ENCODE measurements at regions not wholly inside any gene's neighbourhood (a gene's known extent, or its start where the extent isn't known, plus 50 kb on each side); places are given as distances from the start of the nearest gene placed in this dataset.
"Not testable (repeated sequence)": the region's sequence is repeated elsewhere in the genome, so short reads cannot be mapped to it uniquely, and the experiment has no call there.

GRCh38 chr3:177476921-177477435 lies 279.7 kb upstream of the TBL1XR1 start:
- no peak for DNase-seq (ENCODE audit: low spot score)

DNA sequence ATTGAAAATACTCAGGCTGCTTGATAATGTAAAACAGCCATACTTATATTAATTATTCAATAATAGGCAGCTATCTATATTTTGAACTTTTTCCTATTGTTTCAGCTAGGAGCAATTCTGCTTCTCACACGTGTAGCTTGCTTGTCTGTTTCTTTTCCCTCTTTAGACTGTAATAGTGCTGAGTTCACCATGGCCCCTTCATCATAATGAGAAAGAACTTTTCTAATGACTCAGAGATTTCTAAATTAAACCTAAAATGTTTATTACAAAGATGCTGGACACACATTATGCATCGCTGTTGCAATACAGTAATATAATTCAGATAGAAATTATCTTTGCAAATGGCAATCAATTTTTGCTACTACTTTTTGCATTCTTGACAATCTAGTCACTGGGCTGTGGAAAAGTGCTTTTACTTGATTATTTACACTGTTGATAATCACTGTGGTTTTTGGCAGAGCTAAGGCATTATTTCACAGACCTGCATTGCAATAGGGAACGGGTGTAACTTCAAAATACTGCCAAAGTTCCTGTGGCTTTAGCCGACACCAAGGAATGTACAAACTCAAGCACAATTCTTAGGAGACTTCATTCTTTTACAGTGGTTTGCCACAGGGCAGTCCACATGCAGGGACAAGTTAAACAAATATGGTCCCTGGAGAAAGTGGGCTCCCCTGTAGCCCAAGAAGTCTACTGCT lies 281.0 kb upstream of the TBL1XR1 start:
- DNase-seq (ENCODE audit: low spot score), result peak; percentile 99

DNA sequence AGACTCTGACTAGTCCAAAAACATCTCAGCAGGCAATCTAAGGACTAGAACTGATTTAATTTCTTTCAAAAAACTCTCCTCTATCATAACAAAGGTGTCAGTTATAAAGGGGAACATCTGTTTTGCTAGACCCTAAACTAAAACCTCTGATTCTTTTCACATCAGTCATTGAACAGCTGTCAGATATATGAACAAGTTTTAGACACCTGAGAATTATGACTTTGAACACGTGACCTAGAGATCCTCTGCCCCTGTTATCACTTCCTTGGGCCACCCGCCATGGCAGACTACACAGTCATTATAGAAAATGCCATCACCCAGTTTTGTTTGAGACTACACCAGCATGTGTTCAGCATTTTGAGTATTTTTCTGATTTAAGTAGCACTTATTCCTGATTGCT lies 282.3 kb upstream of the TBL1XR1 start:
- DNase-seq (ENCODE audit: low spot score), result no peak

DNA sequence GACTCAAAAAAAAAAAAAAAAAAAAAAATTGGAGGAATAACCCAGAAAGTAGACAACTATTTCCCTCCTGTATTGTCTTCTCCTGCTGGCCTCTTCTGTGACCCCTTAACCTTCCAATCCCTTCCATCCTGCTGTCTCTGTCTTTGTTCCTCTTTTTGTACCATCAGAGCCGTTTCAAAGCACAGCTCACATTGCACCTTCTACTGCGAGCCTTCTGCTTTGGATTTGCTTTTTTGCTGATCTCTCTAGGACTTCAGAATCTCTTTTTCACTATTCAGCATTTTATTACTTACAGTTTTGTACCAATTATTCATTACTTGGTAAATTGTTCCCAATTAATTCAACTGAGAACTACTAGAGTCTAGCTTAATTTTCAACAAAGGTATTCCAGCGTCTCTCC lies 284.0 kb upstream of the TBL1XR1 start:
- DNase-seq (ENCODE audit: low spot score), result no peak

- no peak for DNase-seq (ENCODE audit: low spot score)
Observed at GRCh38 chr3:177482048-177482691, 284.9 kb upstream of the TBL1XR1 start.

DNA sequence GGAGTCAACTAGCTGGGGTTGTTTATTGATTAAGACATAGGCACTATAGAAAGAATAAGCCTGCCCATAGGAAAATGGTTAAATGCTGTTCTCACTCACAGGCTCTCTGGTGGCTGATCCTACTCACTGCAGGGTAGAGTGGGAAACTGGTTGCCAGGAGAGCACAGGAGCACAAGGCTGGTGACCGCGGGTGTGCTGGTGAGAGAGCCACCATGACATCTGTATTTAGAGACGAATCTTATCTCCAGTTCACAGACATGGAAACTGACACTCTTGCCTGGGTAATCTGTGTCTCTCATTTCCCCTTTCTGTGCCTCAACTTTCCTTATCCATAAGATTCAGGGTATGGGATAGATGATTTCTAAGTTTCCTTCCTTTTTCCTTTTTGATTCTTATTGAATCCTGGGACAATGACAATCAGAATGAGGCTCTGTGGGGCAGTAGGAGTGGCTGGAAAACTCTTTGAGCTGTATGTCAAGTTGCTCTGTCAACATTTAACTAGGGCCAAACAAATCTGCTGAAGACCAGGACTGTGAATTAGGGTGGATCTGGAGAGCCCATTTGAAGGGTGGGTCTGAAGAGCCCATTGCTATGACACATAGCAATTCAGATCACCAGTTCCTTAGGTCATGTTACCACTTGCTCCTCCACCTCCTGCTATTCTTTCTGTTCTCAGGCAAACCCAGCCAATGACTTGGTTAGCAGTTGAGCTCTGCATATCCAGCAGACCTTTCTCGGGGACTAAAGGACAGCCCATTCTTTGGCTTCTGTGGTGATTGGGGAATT lies 286.1 kb upstream of the TBL1XR1 start:
- DNase-seq (ENCODE audit: low spot score), result no peak

- DNase-seq (ENCODE audit: low spot score), result no peak
Observed at GRCh38 chr3:177484206-177484605, 286.9 kb upstream of the TBL1XR1 start.

DNA sequence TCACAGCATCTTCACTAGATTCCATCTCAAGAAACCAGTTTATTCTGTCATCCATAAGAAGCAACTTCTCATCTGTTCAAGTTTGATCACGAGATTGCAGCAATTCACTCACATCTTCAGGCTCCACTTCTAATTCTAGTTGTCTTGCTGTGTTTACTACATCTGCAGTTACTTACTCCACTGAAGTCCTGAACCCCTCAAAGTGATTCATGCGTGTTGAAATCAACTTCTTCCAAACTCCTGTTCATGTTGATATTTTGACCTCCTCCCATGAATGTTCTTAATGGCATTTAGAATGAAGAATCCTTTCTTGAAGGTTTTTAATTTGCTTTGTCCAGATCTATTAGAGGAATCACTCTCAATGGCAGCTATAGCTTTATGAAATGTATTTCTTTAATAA lies 287.6 kb upstream of the TBL1XR1 start:
- no peak for DNase-seq (ENCODE audit: low spot score)

DNA sequence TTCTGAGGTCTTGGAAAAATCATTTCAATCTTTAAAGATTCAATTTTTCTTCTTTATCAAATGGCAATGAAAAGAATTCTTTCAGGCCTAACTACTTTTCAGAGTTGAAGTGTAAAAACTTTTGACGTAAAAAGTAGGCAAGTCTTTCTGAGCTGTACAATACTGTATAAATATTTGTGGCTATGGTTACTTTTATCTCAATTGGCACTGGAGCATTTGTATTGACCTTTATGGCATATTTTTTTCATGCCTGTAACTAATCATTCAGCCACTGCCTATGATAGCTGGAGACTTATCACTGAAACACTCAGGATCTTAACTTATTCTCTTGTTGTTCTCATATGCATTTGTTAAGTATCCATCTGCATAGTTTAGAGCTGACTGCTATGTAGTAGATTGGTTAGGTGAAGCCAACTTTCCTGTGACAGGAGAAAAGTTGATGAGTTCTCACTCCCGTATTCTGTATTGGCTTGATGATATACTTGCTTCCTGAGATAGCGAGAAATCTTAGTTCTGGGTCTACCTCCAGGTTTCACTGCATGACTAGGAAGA lies 290.4 kb upstream of the TBL1XR1 start:
- no peak for DNase-seq (ENCODE audit: low spot score)

DNA sequence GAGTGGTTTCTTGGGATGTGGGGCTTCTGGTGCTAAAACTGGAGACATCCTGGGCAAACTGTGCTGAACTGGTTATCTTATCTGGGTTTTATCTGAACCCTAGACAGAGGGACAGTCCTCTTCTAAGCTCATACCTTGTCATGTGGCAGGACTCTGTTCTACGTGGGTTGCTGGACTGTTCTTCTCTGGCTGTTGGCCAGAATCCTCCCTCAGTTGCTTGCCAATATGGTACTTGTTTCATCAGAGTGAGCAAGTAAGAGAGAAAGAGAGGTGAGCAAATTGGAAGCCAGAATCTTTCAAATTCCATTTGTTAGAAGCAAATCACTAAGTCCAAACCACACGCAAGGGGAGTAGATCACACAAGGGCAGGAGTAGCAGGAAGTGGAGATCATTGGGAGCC lies 291.5 kb upstream of the TBL1XR1 start:
- no peak for DNase-seq (ENCODE audit: low spot score)

DNA sequence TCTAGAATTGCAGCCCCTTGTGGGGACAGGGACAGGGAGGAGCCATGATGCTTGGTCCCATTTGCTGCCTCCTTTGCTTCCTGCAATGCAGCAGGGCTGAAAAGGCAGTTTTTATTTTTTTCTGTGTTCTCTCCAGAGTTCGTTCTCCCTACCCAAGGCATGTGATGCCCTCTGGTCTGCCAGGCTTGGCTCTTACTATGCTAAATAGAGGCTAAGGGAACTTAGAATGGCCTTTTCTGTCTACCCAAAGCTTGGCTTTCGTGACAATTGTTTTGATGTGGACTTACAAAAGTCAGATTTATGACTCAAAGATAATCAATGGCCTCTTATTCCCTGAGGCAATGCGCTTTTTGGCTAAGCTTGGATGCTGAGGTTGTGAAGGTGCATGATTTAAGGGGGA lies 293.3 kb upstream of the TBL1XR1 start:
- no peak for DNase-seq (ENCODE audit: low spot score)

- no peak for DNase-seq (ENCODE audit: low spot score)
Observed at GRCh38 chr3:177491296-177492032, 294.2 kb upstream of the TBL1XR1 start.

DNA sequence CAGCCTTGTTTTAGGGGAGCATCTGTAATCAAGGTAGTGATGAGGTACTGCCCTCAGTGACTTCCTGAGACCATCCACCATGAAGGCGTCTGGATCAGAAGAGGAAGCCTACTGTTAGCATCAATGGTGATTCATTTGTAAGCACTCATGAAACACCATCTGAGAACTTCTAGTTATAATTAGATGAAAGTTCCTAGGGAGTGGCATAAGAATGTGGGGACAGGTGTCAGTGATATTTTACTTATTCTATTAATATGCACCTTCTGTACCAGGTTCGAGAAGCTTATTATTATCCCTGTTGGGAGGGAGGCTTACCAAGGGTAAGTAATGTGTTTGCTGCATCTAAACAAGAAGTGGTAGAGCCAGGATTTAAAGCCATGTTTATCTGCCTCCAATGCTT lies 295.8 kb upstream of the TBL1XR1 start:
- no peak for DNase-seq (ENCODE audit: low spot score)

- DNase-seq (ENCODE audit: low spot score), result no peak
Observed at GRCh38 chr3:177494216-177494615, 296.9 kb upstream of the TBL1XR1 start.

GRCh38 chr3:177495566-177495965 lies 298.3 kb upstream of the TBL1XR1 start:
- no peak for DNase-seq (ENCODE audit: low spot score)

DNA sequence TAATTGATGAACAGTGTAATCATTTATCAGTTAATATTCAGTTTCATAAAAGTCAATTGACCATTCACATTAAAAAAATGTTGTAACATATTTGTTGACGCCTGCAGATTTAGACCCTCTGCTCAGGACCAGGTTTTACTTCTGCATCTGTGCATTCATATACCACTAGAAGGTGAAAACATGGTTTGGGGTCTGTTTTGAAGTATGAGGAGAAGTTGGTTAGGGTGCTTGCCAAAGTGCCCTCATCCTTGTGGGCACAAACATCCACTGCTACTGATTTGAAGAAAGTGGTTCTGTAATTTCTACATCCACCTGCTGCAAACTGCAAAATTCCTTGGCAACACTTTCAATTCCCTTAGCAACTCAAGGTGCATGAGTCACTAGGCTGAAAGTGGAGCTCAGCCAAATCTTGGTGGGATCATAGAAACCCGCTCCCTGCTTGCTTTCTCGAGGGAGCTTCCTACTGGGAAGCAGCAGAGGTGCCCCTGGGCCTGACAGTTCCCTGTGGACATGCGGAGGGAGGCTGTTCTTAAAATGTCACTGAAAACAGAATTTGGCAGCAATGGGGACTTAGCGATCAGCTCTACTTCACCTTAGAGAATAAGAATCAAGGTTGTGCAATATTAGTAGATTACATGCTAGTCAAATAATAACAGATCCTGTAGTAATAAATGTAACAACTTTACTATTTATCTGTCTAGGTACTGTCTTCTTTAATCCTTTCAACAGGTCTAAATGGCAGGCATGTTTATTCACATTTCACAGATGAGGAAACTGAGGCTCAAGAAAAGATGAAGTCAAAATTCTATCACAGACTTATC lies 301.0 kb upstream of the TBL1XR1 start:
- DNase-seq (ENCODE audit: low spot score), result peak; percentile 58

DNA sequence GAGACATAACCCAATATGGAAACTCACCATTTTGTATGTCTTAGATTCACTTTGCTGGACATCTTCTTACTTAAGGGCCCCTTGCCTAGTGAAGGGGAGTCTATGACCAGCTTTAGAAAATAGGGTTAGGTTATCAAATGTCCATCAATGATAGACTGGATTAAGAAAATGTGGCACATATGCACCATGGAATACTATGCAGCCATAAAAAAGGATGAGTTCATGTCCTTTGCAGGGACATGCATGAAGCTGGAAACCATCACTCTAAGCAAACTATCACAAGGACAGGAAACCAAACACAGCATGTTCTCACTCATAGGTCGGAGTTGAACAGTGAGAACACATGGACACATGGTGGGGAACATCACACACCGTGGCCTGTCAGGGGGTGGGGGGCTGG lies 301.8 kb upstream of the TBL1XR1 start:
- DNase-seq (ENCODE audit: low spot score), result not testable (repeated sequence)

DNA sequence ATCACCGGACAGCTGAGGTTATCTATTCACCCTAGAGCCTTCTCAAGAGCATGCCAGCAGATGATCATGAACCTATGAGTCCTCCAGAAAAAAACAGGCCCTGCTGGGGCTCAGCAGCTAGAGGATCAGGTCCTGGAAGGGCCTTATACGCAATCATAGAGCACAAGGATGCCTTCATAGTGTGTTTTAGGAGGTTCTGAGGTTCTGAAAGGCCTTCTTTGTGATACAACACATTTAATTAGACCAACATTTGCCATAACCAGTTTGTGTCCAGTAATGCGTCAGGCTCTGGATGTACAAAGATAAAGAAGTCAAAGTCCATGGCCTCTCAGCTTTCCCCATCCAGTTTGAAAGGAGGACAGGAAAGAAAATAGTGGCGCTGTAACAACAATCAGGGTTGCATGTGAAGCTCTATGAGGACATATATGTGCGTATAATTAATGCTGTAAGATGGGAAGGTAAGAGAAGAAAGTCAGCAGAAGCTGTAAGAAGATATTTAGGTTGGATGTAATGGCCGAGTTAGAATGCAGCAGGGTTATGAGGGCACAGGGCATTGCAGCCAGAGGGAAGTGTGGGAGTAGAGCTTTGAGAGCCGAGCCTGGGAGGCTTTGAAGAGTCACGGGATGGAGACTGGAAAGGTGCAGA lies 302.6 kb upstream of the TBL1XR1 start:
- DNase-seq (ENCODE audit: low spot score), result no peak

DNA sequence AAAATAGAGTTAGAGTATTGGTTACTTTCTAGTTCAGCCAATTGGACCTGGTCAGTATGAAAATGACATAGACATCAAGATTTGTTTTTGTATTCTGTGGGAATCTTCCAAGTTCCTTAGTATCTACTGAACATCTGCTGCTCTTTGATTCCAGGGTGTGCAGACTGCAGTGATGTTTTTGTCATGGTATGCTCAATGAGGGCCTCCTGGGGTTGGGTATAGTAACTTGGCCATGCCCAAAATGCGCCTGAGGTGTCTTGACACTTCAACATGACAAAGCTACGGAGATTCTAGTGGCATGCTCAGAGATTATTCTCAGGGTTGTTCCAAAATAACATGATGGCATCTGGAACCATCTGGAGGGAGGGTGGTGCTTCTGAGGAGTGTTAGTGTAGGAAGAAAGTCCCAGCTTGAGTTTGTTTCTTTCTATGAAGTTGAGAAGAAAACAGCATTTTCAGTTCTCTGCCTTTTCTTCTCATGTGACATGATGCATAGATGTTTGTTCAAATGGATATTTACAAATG lies 313.5 kb upstream of the TBL1XR1 start:
- no peak for DNase-seq (ENCODE audit: low spot score)

Data from A172 (cell line).